ENCODE measurements at regions not wholly inside any gene's neighbourhood (a gene's known extent, or its start where the extent isn't known, plus 50 kb on each side); places are given as distances from the start of the nearest gene placed in this dataset.
"Not testable (repeated sequence)": the region's sequence is repeated elsewhere in the genome, so short reads cannot be mapped to it uniquely, and the experiment has no call there.

- DNase-seq (ENCODE audit: low read depth, low spot score): no peak
- ChIA-PET POLR2A (no interaction called here), CTCF (no interaction called here)
- no peak overlapping the region for H3K4me3 ChIP-seq (ENCODE audit: low read depth, low read length)
- TF ChIP-seq CTCF (IDR thresholded peaks at IDR 0.05; ENCODE audit: insufficient read depth, low read length, missing control alignments): no peak
These were observed 93.2 kb downstream of the ZNF680 start for GRCh38 chr7:64469673-64470072.

- TF ChIP-seq CTCF (IDR thresholded peaks at IDR 0.05; ENCODE audit: insufficient read depth, low read length, missing control alignments): no peak
- no peak for DNase-seq (ENCODE audit: low read depth, low spot score)
- H3K4me3 ChIP-seq (ENCODE audit: low read depth, low read length): no peak overlapping the region
- ChIA-PET POLR2A (no interaction called here), CTCF (no interaction called here)
These were observed 97.3 kb downstream of the ZNF680 start for GRCh38 chr7:64465551-64465950.

GRCh38 chr7:64463636-64464375 is 99.1 kb downstream of the ZNF680 start:
- no peak for DNase-seq (ENCODE audit: low read depth, low spot score)
- no peak for TF ChIP-seq CTCF (IDR thresholded peaks at IDR 0.05; ENCODE audit: insufficient read depth, low read length, missing control alignments)
- peak overlapping the region; percentile 15 for H3K4me3 ChIP-seq (ENCODE audit: low read depth, low read length)
- CTCF ChIA-PET: no interaction called here
- POLR2A ChIA-PET: no interaction called here

- DNase-seq (ENCODE audit: low read depth, low spot score); CTCF ChIA-PET; H3K4me3 ChIP-seq (ENCODE audit: low read depth, low read length); POLR2A ChIA-PET: not testable (repeated sequence)
These were observed 103.0 kb downstream of the ZNF680 start for GRCh38 chr7:64459858-64460257.

- POLR2A ChIA-PET: no interaction called here
- TF ChIP-seq CTCF (IDR thresholded peaks at IDR 0.05; ENCODE audit: insufficient read depth, low read length, missing control alignments): no peak
- no peak for DNase-seq (ENCODE audit: low read depth, low spot score)
- CTCF ChIA-PET: no interaction called here
- no peak overlapping the region for H3K4me3 ChIP-seq (ENCODE audit: low read depth, low read length)
These were observed 119.8 kb downstream of the ZNF736 start for GRCh38 chr7:64433590-64433989.

GRCh38 chr7:64431838-64432237 is 118.1 kb downstream of the ZNF736 start:
- POLR2A ChIA-PET: no interaction called here
- no peak for DNase-seq (ENCODE audit: low read depth, low spot score)
- CTCF ChIA-PET: no interaction called here
- no peak overlapping the region for H3K4me3 ChIP-seq (ENCODE audit: low read depth, low read length)
- no peak for TF ChIP-seq CTCF (IDR thresholded peaks at IDR 0.05; ENCODE audit: insufficient read depth, low read length, missing control alignments)

GRCh38 chr7:64429232-64429631 is 115.5 kb downstream of the ZNF736 start:
- POLR2A ChIA-PET: no interaction called here
- no peak for DNase-seq (ENCODE audit: low read depth, low spot score)
- H3K4me3 ChIP-seq (ENCODE audit: low read depth, low read length): no peak overlapping the region
- no peak for TF ChIP-seq CTCF (IDR thresholded peaks at IDR 0.05; ENCODE audit: insufficient read depth, low read length, missing control alignments)
- CTCF ChIA-PET: no interaction called here

- CTCF ChIA-PET; POLR2A ChIA-PET; H3K4me3 ChIP-seq (ENCODE audit: low read depth, low read length); DNase-seq (ENCODE audit: low read depth, low spot score): not testable (repeated sequence)
These were observed 111.7 kb downstream of the ZNF736 start for GRCh38 chr7:64425436-64425835.

Data from AG04449 (cell line).